HG02852 (cell line): ENCODE measurements at regions not wholly inside any gene's neighbourhood (a gene's known extent, or its start where the extent isn't known, plus 50 kb on each side); places are given as distances from the start of the nearest gene placed in this dataset.

ENCODE experiments used
- ATAC-seq: cut with Tn5 transposase; IDR thresholded peaks from one replicate; pipeline ENCODE4 v1.9.1; 2021; ENCODE audit warnings: mild to moderate bottlenecking, moderate library complexity; ENCODE audit not compliant: unreplicated experiment

GRCh38 chr4:14087921-14088320, 460.4 kb upstream of the BOD1L1 start:
- no peak for ATAC-seq

GRCh38 chr4:14091531-14091930, 464.0 kb upstream of the BOD1L1 start:
- ATAC-seq: no peak

- ATAC-seq: no peak
These were observed 464.4 kb upstream of the BOD1L1 start for GRCh38 chr4:14091966-14092365.

- no peak for ATAC-seq
These were observed 465.2 kb upstream of the BOD1L1 start for GRCh38 chr4:14092741-14093140.

GRCh38 chr4:14095831-14096230, 468.3 kb upstream of the BOD1L1 start:
- no peak for ATAC-seq

GRCh38 chr4:14096396-14096965, 469.0 kb upstream of the BOD1L1 start:
- ATAC-seq: no peak

- ATAC-seq: no peak
These were observed 472.8 kb upstream of the BOD1L1 start for GRCh38 chr4:14100349-14100748.

- no peak for ATAC-seq
These were observed 482.9 kb upstream of the BOD1L1 start for GRCh38 chr4:14110407-14110806.

GRCh38 chr4:14111730-14112181, 484.2 kb upstream of the BOD1L1 start:
- ATAC-seq: no peak

- no peak for ATAC-seq
These were observed 487.6 kb upstream of the BOD1L1 start for GRCh38 chr4:14115106-14115505.

GRCh38 chr4:14117575-14118238, 490.2 kb upstream of the BOD1L1 start:
- no peak for ATAC-seq

- ATAC-seq: no peak
These were observed 497.3 kb upstream of the BOD1L1 start for GRCh38 chr4:14124816-14125215.

- peak; percentile 84 for ATAC-seq
These were observed 498.0 kb upstream of the BOD1L1 start for GRCh38 chr4:14125375-14126129.

GRCh38 chr4:14130551-14130950, 503.0 kb upstream of the BOD1L1 start:
- no peak for ATAC-seq

GRCh38 chr4:14131335-14131734, 503.8 kb upstream of the BOD1L1 start:
- ATAC-seq: no peak

GRCh38 chr4:14132301-14132700, 504.8 kb upstream of the BOD1L1 start:
- no peak for ATAC-seq

GRCh38 chr4:14138106-14138505, 510.6 kb upstream of the BOD1L1 start:
- no peak for ATAC-seq

- no peak for ATAC-seq
These were observed 516.4 kb upstream of the BOD1L1 start for GRCh38 chr4:14143892-14144291.

GRCh38 chr4:14149176-14150053, 521.9 kb upstream of the BOD1L1 start:
- no peak for ATAC-seq

GRCh38 chr4:14151101-14151500, 523.6 kb upstream of the BOD1L1 start:
- ATAC-seq: no peak
